Left cardiac atrium (tissue), 4 donors: ENCODE measurements at regions not wholly inside any gene's neighbourhood (a gene's known extent, or its start where the extent isn't known, plus 50 kb on each side); places are given as distances from the start of the nearest gene placed in this dataset.

Experiments used
- ATAC-seq, 2 donors: fragments of 200-7000 bp; cut with Tn5 transposase; one replicate each; pipeline ENCODE4 v1.9.1; 2020; ENCODE audit warnings: mild to moderate bottlenecking in 2 of 2, moderate library complexity in 2 of 2
- DNase-seq: peaks from one replicate; pipeline ENCODE4 v3.0.0-alpha.2; 2020
- intact Hi-C, 2 donors: fragments of 100-400 bp; cut with DNase I; formaldehyde crosslinking; loops; one replicate each; pipeline versions ENCODE4 v1.14.1 to v1.15.1; 2022 to 2023
- donor health status: DM: no; HTN: yes; CAD: no.
- donor health status: DM: no; HTN: yes; CAD: no; lungs with severe emphysema.
- donor health status: DM: yes; HTN: yes; CAD: no.
- donor health status: Dilated cardiomyopathy.

DNA sequence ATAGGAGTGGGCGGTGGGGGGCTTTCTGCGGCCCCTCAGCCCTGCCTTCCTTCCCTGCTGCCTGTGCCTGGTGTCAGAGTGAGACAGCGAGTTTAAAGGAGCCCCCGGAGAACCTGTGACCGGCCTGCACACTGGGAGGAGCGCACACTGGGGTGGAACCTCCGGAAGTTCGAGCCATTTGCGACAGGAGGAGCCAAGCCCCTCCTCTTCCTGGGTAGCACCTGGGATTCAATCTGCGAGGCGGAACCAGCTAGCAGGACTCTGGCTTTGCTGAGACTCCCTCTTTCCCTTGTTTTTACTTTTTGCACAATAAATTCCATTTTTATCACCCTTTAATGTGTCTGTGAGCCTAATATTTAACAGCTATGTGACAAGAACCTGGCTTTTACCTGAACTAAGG is 540.6 kb downstream of the NPHP4 start:
- intact Hi-C loops, result no loop called here

GRCh38 chr1:5448486-5448885 is 543.7 kb downstream of the NPHP4 start:
- intact Hi-C loops, result no loop called here
- DNase-seq (no peak), ATAC-seq (no peak)

More for the DNA sequence above, 540.6 kb downstream of the NPHP4 start:
- no peak for DNase-seq
- no peak for ATAC-seq

- intact Hi-C loops, result no loop called here
Measured at GRCh38 chr1:5447503-5447960, 544.7 kb downstream of the NPHP4 start.

GRCh38 chr1:5444396-5444795 is 547.8 kb downstream of the NPHP4 start:
- ATAC-seq (no peak), DNase-seq (no peak)
- intact Hi-C loops, result no loop called here

More at GRCh38 chr1:5447503-5447960, 544.7 kb downstream of the NPHP4 start:
- DNase-seq (no peak), ATAC-seq (no peak)

- intact Hi-C loops, result no loop called here
- no peak for DNase-seq
- no peak for ATAC-seq
Measured at GRCh38 chr1:5436808-5437207, 555.4 kb downstream of the NPHP4 start.

DNA sequence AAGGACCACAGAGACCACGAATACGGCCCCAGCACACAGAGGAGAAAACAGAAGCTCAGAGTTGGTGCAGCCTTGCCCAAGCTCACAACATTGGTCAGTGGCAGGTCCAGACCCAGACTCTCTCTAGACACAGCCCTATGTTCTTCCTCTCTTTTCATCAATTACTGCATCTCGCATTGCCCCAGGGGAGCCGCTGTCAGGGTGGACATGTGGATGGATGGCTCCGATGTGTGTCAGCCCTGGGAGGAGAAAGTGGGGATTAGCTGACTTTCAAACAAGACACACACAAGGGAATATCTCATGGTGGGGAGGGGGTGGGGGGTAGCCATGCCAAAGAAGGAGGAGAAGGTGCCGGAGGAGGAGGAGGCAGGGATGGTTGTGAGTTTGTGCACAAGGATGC is 556.8 kb downstream of the NPHP4 start:
- intact Hi-C loops, result no loop called here
- ATAC-seq, result no peak
- no peak for DNase-seq

DNA sequence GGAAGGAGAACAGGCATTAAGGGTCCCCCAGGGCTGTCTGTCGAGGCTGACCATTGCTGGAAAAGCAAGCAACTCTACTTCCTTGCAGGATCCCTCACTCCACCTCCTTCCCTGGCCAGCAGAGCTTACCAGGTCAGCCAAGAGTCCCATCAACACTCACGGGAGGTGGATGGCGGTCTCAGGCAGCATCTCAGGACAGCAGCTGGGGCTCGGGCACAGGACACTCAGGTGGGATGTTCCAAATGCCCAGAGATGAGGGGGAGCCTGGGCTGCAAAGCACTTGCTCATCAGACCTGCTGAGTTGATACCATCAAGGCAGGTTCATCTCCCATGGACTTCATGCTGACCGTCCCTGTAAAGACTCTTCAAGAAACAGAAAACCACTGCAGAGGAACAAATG is 559.8 kb downstream of the NPHP4 start:
- DNase-seq (no peak), ATAC-seq (no peak)
- intact Hi-C loops, result no loop called here

GRCh38 chr1:5430911-5431697 is 561.1 kb downstream of the NPHP4 start:
- no peak for DNase-seq
- ATAC-seq, result no peak
- intact Hi-C loops, result no loop called here

DNA sequence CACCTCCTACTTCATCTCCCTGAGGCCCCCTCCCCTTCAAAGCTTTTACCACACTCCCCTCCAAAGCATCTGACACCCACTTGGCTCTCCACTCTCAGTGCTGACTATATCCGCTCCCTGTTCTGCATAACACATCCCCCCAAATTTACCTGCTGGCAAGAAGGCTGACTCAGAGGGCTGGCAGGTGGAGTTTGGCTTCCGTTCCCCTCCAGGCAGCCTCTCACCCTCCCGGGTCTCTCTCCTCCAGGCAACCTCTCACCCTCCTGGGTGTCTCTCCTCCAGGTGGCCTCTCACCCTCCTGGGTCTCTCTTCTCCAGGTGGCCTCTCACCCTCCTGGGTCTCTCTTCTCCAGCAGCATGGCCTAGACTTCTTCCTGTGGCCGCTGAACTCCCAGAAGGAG is 562.1 kb downstream of the NPHP4 start:
- ATAC-seq, result no peak
- intact Hi-C loops, result no loop called here
- no peak for DNase-seq

- no peak for DNase-seq
- intact Hi-C loops, result no loop called here
- no peak for ATAC-seq
Measured at GRCh38 chr1:5428351-5428750, 563.9 kb downstream of the NPHP4 start.

- ATAC-seq, result no peak
- intact Hi-C loops, result no loop called here
- DNase-seq, result no peak
Measured at GRCh38 chr1:5427026-5427613, 565.1 kb downstream of the NPHP4 start.

GRCh38 chr1:5424802-5425703 is 567.2 kb downstream of the NPHP4 start:
- no peak for ATAC-seq
- intact Hi-C loops, result no loop called here

GRCh38 chr1:5423109-5423508 is 569.1 kb downstream of the NPHP4 start:
- ATAC-seq (peak; percentile 61 to 64), DNase-seq (peak; percentile 24)
- intact Hi-C loops, result no loop called here

More at GRCh38 chr1:5424802-5425703, 567.2 kb downstream of the NPHP4 start:
- DNase-seq, result no peak

- ATAC-seq, result no peak
- intact Hi-C loops, result no loop called here
- DNase-seq, result no peak
Measured at GRCh38 chr1:5419501-5419900, 572.7 kb downstream of the NPHP4 start.

DNA sequence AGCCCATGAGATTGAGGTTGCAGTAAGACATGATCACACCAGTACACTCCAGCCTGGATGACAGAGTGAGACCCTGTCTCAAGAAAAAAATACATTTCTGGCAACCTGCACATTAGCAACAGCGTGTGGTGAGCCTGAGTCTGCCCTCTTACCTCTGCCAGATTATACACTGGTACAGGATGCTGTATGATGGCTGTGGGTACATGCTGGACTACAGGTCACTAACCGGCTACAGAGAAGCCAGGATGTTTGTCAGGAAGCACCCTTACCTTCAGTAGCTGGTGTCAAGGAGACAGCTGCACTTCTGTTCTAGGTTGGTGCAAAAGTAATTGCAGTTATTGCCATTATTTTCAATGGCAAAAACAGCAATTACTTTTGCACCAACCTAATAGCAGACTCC is 575.7 kb downstream of the NPHP4 start:
- ATAC-seq, result no peak

GRCh38 chr1:5415606-5416005 is 576.6 kb downstream of the NPHP4 start:
- DNase-seq (no peak), ATAC-seq (no peak)
- intact Hi-C loops, result no loop called here

More for the DNA sequence above, 575.7 kb downstream of the NPHP4 start:
- DNase-seq, result no peak
- intact Hi-C loops, result no loop called here

GRCh38 chr1:5410652-5411051 is 581.6 kb downstream of the NPHP4 start:
- intact Hi-C loops, result no loop called here
- no peak for DNase-seq
- no peak for ATAC-seq

- DNase-seq (no peak), ATAC-seq (no peak)
- intact Hi-C loops, result no loop called here
Measured at GRCh38 chr1:5408401-5408800, 583.8 kb downstream of the NPHP4 start.

DNA sequence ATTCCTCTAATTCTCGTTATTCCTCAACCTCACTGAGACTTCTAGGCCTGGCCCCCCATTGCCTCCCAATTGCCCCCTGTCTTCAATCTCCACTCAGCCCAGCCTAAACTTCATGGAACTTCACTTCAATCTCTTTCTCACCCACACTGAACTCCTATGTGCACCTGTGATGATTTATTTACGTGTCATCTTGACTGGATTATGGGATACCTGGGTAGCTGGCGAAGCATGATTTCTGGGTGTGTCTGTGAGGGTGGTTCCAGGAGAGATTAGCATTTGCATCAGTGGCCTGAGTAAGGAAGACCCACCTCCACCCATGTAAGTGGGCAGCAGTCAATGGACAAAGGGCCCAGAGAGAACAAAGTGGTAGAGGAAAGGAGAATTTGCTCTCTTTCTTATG is 587.0 kb downstream of the NPHP4 start:
- ATAC-seq (no peak), DNase-seq (no peak)
- intact Hi-C loops, result no loop called here
